ENCODE measurements at regions not wholly inside any gene's neighbourhood (a gene's known extent, or its start where the extent isn't known, plus 50 kb on each side); places are given as distances from the start of the nearest gene placed in this dataset.

DNA sequence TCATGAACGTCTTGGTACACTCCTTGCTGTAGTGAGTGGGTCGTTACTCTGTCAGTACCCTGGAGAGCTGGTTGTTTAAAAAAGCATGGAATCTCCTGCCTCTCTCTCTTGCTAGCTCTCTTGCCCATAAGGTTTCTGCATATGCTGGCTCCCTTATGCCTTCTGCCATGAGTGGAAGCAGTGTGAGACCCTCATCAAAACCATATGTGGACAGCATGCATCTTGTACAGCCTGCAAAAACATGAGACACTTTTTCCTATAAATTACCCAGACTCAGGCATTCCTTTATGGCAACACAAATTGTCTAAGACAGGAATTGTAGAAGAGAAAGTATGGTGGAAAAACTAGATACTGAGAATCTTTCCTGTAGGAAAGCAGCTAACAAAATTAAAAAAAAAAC, 516.3 kb downstream of the SLITRK6 start:
- TF ChIP-seq EZH2 (IDR thresholded peaks at IDR 0.05) (no peak), POLR2AphosphoS5 (IDR thresholded peaks at IDR 0.05; ENCODE audit: borderline replicate concordance, low read depth, low read length) (no peak)
